ENCODE measurements at regions not wholly inside any gene's neighbourhood (a gene's known extent, or its start where the extent isn't known, plus 50 kb on each side); places are given as distances from the start of the nearest gene placed in this dataset.

DNA sequence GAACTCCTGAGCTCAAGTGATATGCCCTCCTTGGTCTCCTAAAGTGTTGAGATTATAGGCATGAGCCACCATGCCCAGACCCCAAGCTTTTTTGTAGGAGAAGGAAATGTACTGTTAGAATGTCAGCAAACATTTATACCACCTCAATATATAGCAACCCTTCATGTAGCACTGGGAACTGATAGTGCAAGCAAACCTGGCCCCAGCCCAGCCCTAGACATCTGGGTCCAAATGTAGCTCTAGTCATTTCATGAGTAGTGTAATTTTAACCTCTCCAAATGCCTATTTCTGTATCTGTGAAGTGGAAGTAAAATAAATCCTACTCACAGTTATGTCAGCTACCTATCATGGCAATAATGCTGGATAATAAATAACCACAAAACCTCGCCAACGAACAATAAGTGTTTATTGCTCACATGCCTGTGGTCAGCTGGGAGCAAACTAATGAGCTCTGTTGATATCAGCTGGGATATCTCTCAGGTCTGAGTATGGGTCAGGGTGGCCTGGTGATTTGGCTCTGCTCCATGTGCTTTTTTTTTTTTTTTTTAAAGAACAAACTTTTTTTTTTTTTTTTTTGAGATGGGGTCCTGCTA, 180.4 kb downstream of the CD8B2 start:
- ChIA-PET CTCF (interaction anchor here (0.6 to 1.1 kb wide), 2 partner anchors 9 to 36 kb away, joined by 3 to 4 read pairs; no protein-coding TSS in a partner anchor), POLR2A (interaction anchor here (0.6 kb wide), 1 partner anchor 694 kb away, joined by 3 read pairs; no protein-coding TSS in a partner anchor)
- 33% methylated on average over 2 of the region's 2 CpGs for WGBS (ENCODE audit: missing lambda C conversion rate)
- Histone ChIP-seq H3K4me3 (no peak overlapping the region), H3K27ac (no peak overlapping the region), H3K9me3 (peaks cover 31% of the 10 kb centered on the region; the same call in 2 of the 3 replicates), H3K4me2 (no peak overlapping the region), H3K4me1 (no peaks in the 10 kb centered on the region)
- FAIRE-seq, result no peak
- no peak for ATAC-seq
- TF ChIP-seq ELK1 (IDR thresholded peaks at IDR 0.05; ENCODE audit: low read depth, low read length) (no peak), NR3C1 (IDR thresholded peaks at IDR 0.05) (no peak), CBX8 (IDR thresholded peaks at IDR 0.05) (no peak), GATA3 (IDR thresholded peaks at IDR 0.05; ENCODE audit: borderline replicate concordance) (no peak), PHF8 (IDR thresholded peaks at IDR 0.05; ENCODE audit: borderline replicate concordance, low read depth) (no peak), FOSB (CRISPR knock-in tag; IDR thresholded peaks at IDR 0.05) (no peak), BCL3 (IDR thresholded peaks at IDR 0.05) (no peak), HOXB5 (CRISPR knock-in tag; IDR thresholded peaks at IDR 0.05) (no peak), NPAS2 (CRISPR knock-in tag; IDR thresholded peaks at IDR 0.05; ENCODE audit: borderline replicate concordance) (no peak), USF2 (IDR thresholded peaks at IDR 0.05) (no peak), MYC (IDR thresholded peaks at IDR 0.05; ENCODE audit: borderline replicate concordance, low read length) (no peak), KDM5A (IDR thresholded peaks at IDR 0.05) (no peak), CEBPB (IDR thresholded peaks at IDR 0.05) (no peak), JUN (IDR thresholded peaks at IDR 0.05) (no peak), BHLHE40 (IDR thresholded peaks at IDR 0.05; ENCODE audit: low read depth, low read length) (no peak), HOXA7 (CRISPR knock-in tag; IDR thresholded peaks at IDR 0.05) (no peak), POLR2AphosphoS2 (conservative IDR thresholded peaks at IDR 0.05; ENCODE audit: low read length) (no peak)
- no peak for DNase-seq (ENCODE audit: low read depth in 1 of 2, low spot score in 1 of 2)

GRCh38 chr2:106685180-106685897, 198.2 kb downstream of the CD8B2 start:
- H3K4me3 ChIP-seq, result no peak overlapping the region
- ATAC-seq, result peak in 1 of 2 experiments; percentile 51; a peak in 1 of 6 replicates
- WGBS (ENCODE audit: missing lambda C conversion rate), result 57% methylated on average over 2 of the region's 2 CpGs
- 0 out of 3 replicates have a peak, but pooled peaks cover 7% of the 10 kb centered on the region for H3K9me3 ChIP-seq
- POLR2A ChIA-PET, result no interaction called here
- TF ChIP-seq RARB (CRISPR knock-in tag; IDR thresholded peaks at IDR 0.05) (no peak), MAFK (IDR thresholded peaks at IDR 0.05; ENCODE audit: partially characterized antibody) (peak; percentile 77)
- FAIRE-seq, result no peak
- no peak for DNase-seq (ENCODE audit: low read depth in 1 of 2, low spot score in 1 of 2)
- H3K4me1 ChIP-seq, result no peaks in the 10 kb centered on the region
- CTCF ChIA-PET, result no interaction called here
- no peak overlapping the region for H3K4me2 ChIP-seq
- H3K27ac ChIP-seq, result no peak overlapping the region

DNA sequence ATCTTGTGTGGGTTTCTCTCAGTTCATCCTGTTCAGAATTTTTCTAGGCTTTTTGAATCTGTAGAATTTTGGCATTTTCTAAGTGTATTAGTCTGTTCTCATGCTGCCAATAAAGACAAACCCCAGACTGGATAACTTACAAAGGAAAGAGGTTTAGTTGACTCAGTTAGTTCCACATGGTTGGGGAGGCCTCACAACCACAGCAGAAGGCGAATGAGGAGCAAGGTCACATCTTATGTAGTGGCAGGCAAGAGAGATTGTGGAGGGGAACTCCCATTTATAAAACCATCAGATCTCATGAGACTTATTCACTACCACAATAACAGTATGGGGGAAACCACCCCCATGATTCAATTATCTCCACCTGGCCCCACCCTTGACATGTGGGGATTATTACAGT, 199.2 kb downstream of the ST6GAL2 start:
- ATAC-seq (no peak), DNase-seq (ENCODE audit: low read depth in 1 of 2, low spot score in 1 of 2) (no peak), FAIRE-seq (no peak)
- ChIA-PET CTCF (no interaction called here), POLR2A (no interaction called here)
- Histone ChIP-seq H3K9me3 (0 out of 3 replicates have a peak, but pooled peaks cover 7% of the 10 kb centered on the region), H3K4me2 (no peak overlapping the region), H3K4me3 (no peak overlapping the region), H3K4me1 (no peaks in the 10 kb centered on the region), H3K27ac (no peak overlapping the region)
- WGBS (ENCODE audit: missing lambda C conversion rate), result 61% methylated on average over 1 of the region's 1 CpG
- no peak for TF ChIP-seq ZC3H11A (IDR thresholded peaks at IDR 0.05)
- TF ChIP-seq CBX2 (IDR thresholded peaks at IDR 0.05; ENCODE audit: borderline replicate concordance, low read depth), result no peak
- no peak for TF ChIP-seq HOXB13 (CRISPR knock-in tag; IDR thresholded peaks at IDR 0.05; ENCODE audit: low read depth)
- TF ChIP-seq POLR2A (IDR thresholded peaks at IDR 0.05; ENCODE audit: low read length), result no peak
- TF ChIP-seq HMGXB4 (CRISPR knock-in tag; IDR thresholded peaks at IDR 0.05; ENCODE audit: borderline replicate concordance), result no peak
- TF ChIP-seq NR3C1 (IDR thresholded peaks at IDR 0.05), result no peak
- no peak for TF ChIP-seq RCOR1 (IDR thresholded peaks at IDR 0.05; ENCODE audit: low read depth, low read length)
- no peak for TF ChIP-seq CHD4 (IDR thresholded peaks at IDR 0.05; ENCODE audit: borderline replicate concordance)
- no peak for TF ChIP-seq EHF (CRISPR knock-in tag; IDR thresholded peaks at IDR 0.05)
- TF ChIP-seq KDM1A (IDR thresholded peaks at IDR 0.05; ENCODE audit: low read depth), result no peak
- TF ChIP-seq ZNF302 (CRISPR knock-in tag; IDR thresholded peaks at IDR 0.05), result no peak
- no peak for TF ChIP-seq ZFP36 (IDR thresholded peaks at IDR 0.05; ENCODE audit: borderline replicate concordance, partially characterized antibody)
- TF ChIP-seq USF2 (IDR thresholded peaks at IDR 0.05), result no peak
